IMR-90 (cell line): ENCODE measurements at regions not wholly inside any gene's neighbourhood (a gene's known extent, or its start where the extent isn't known, plus 50 kb on each side); places are given as distances from the start of the nearest gene placed in this dataset.

Source experiments
- BHLHE40 ChIP-seq: fragments of 150-350 bp; IDR thresholded peaks from 2 replicates; pipeline ENCODE4 v1.6.1; 2016; ENCODE audit warnings: mild to moderate bottlenecking, low read depth, low read length
- MAFK ChIP-seq: IDR thresholded peaks from 2 replicates; pipeline ENCODE4 v1.6.1; 2012; ENCODE audit warnings: low read depth, low read length, improper control_type of control experiment
- POLR2A ChIP-seq: IDR thresholded peaks from 2 replicates; pipeline ENCODE4 v1.6.1; 2012; ENCODE audit warnings: mild to moderate bottlenecking, low read depth, low read length
- RAD21 ChIP-seq: IDR thresholded peaks from 2 replicates; pipeline ENCODE4 v1.6.1; 2012; ENCODE audit warnings: low read length, improper control_type of control experiment
- TF ChIP-seq, protein P1 (sequence below): conservative IDR thresholded peaks from 2 replicates; pipeline ENCODE4 v1.5.1; 2012; ENCODE audit warnings: mild to moderate bottlenecking, low read depth, low read length, improper control_type of control experiment

DNA sequence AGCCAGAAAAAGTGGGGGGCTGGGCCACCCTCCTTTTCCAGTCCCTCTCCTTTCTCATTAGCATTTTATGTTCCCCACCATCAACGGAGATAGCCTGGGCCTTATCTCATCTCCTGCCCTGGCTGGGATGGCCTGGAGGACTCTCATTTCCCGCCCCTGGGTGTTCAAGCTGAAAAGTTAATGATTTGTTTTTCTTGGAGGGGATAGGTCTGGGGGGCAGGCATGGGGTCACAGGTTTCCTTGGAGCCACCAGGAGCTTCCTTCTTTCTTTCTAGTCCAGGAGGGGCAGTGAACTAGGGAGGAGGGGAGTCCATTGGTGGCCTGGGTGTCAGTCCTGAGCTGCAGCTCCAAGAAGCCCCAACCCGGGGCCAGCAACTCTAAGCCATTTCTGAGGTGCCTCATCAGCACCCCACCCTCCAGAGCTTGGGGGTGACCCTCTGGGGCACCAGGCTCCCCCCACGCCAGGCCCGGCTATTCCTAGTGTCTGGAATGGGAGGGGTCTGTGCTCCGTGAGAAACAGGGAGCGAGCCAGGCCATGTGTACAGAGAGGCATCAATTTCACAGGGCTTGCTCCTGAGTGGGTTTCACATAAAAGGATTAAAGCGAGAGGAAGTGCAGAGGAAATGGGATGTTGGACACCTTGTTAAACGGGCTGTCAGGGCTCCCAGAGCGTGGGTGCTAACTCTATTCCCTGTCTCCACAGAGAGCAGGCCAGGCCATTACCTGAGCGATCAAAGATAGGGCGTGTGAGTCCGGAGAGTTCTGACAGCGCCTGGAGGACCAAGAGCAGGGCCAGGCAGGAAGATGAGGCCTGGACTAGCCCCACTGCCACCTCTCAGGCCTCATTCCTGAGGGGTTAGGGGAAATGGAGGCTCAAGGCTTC is 90.6 kb upstream of the LHX1 start:
- TF ChIP-seq, protein P1, sequence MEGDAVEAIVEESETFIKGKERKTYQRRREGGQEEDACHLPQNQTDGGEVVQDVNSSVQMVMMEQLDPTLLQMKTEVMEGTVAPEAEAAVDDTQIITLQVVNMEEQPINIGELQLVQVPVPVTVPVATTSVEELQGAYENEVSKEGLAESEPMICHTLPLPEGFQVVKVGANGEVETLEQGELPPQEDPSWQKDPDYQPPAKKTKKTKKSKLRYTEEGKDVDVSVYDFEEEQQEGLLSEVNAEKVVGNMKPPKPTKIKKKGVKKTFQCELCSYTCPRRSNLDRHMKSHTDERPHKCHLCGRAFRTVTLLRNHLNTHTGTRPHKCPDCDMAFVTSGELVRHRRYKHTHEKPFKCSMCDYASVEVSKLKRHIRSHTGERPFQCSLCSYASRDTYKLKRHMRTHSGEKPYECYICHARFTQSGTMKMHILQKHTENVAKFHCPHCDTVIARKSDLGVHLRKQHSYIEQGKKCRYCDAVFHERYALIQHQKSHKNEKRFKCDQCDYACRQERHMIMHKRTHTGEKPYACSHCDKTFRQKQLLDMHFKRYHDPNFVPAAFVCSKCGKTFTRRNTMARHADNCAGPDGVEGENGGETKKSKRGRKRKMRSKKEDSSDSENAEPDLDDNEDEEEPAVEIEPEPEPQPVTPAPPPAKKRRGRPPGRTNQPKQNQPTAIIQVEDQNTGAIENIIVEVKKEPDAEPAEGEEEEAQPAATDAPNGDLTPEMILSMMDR = no peak
- TF ChIP-seq MAFK (no peak), RAD21 (no peak), POLR2A (no peak), BHLHE40 (no peak)
